RPMI7951 (cell line): ENCODE measurements at regions not wholly inside any gene's neighbourhood (a gene's known extent, or its start where the extent isn't known, plus 50 kb on each side); places are given as distances from the start of the nearest gene placed in this dataset.

Source experiments
- DNase-seq: peaks from one replicate; pipeline ENCODE4 v3.0.0-alpha.2; 2012; ENCODE audit warnings: low read depth

DNA sequence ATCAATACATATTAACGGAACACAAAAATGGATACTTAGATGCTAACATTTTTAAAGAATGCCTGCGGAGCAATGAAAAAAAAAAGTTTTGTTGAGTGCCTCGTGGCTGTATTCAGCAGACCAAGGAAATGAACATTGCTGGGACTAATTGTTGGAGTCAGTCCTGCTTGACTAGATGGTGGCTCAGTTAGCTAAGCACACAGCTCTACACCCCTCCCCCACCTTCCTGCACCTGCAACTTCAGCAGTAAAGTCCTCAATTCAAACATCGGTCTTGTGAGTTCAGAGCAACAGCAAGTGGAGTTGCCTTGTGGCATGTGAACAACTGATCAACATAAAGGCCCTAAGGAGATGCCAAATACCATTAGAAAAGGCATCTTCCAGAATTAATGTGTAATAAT, 326.0 kb upstream of the NPSR1 start:
- DNase-seq = no peak

DNA sequence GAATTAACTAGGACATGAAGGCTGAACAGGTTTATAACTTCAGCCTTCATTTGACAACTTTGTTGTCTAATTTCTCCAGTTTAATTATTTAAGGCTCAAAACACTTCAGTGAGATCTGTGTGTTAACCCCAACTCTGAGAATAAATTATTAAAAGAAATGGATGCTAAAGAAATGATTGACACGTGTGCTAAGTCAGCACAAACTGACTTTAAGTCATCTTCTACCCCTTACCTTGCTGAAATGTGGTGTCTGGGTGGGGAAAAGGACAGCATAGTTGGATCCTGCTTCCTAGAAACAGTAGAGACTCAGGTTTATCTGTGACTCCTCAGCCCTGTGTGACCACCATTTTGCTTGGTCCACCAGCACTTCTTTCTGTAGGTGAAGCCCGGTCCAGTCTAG, 324.8 kb upstream of the NPSR1 start:
- DNase-seq = no peak

DNA sequence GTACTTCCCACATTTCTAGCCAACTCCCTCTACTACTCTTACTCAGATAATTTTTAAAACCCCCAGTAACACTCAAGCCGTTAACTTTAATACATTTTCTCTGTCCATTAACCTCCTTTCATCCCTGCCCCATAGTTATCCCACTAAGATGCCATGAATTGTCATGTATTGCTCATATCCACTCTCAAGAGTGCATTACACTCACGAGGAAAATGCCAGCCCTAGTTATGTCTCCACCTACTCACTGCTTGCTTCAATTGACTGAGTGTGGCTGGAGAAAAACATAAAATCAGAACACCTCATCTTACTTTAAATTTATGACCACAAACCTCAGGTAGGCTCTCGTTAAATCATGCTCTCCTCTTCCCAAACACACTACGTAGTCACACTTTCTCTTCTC, 324.1 kb upstream of the NPSR1 start:
- DNase-seq = no peak

DNA sequence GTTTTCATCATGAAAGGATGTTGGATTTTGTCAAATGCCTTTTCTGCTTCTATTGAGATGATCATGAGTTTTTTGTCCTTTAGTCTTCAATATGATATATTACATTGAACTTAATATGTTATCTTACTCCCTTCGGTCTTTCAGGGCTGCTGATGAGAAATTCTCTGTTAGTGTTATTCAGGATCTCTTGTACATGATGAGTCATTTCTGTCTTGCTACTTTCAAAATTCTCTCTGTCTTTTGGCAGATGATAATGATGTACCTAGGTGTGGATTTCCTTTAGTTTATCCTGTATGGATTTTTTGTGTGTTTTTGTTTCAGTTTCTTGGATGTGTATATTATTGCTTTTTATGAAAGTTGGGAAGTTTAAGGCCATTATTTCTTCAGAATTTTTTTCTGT, 320.9 kb upstream of the NPSR1 start:
- peak; percentile 42 for DNase-seq

DNA sequence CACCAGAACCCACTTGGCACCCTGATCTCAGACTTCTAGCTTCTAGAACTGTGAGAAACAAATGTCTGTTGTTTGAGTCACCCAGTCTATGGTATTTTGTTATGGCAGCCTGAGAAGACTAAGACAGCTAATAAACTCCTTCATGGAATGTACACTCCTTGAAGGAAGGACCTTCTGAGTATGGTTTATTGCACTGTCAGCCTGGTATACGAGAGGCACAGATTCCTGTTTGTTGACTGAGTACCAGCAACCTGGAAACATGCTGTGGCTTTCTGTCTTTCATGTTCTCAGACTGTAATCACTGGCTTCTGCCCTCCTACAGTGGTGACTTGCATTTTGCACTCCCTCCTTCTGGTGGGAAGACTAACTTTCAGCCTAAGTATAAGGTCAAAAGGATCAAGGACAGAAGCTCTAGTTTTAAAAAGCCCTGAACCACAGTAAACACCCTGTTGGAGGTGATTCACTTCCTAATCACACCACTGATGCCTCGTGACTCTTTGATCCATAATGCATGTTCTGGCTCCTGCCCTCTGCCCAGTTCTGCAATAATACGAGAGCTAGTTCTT, 319.0 kb upstream of the NPSR1 start:
- peak; percentile 87 for DNase-seq

DNA sequence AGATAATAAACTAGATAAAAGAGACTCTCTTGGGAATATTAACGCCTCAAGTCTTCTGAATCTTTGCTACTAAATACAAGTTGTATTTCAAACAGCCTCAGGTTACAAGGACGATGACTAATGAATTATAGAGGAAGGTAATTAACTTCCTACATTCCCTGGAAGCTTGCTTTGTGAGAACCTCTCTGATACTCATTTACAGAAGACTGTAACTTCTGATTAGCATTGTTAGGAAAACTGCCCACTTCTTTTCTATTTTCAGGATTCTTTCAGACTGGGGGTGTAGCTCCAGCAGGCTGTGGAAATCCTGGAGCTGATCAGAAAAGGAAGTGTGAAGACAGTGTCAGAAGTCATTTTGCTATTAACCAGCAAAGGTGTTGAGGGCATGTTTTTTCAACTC, 316.7 kb upstream of the NPSR1 start:
- DNase-seq = peak; percentile 81

DNA sequence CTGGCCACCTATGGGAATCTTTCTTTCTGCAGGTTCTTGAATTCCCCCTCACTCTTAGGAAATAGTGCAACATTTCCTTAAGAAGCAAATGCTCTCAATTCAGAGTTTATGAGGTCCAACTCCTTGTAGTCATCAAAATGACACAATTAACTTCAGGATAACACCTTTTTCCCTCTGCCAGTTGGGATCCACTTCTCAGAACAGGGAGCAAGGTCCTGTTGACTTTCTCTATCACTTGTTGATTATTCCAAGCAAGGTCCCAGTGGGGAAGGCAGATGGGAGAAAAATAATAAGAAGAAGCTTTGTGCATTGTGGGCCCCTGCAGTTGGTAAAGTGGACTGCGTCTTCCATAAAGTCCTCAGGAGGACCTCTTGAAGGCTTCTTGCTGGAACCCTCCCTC, 315.6 kb upstream of the NPSR1 start:
- DNase-seq = no peak

DNA sequence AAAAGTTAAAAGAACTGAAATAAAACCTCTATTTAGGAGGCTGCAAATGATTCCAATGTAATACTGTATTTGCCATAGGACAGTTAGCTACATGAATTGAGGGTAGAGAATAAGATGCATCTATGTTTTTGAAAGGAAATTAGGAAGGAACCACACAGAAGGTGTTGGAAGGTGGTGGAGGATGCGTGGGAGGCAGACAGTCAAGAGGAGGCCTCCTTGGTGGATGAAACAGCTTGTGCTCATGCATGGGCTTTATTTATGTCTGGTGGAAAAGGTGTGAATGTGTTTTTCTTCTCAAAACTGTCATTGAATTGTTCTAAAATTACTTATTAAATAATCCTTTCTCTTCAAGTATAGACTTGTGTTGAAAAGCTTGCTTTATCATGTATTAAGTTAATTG, 314.4 kb upstream of the NPSR1 start:
- DNase-seq = no peak

DNA sequence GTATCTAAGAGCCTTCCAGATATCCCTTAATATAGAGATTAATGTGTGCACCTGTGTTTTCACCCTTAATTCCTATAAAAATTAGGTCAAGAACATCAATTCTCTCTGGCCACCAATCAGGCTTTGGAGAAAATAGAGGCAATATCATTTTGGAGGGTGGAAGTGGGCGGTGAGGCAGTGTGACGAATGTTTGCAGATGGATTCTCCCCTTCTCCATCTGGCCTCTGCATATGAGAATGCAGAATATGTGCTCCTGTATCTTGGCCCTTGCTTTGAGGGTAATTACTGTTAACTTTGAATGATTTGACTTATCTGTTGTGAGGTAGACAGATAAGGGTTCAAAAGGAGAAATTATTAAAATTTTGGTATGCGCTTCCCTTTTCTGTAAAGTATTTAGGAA, 304.0 kb upstream of the NPSR1 start:
- peak; percentile 41 for DNase-seq

DNA sequence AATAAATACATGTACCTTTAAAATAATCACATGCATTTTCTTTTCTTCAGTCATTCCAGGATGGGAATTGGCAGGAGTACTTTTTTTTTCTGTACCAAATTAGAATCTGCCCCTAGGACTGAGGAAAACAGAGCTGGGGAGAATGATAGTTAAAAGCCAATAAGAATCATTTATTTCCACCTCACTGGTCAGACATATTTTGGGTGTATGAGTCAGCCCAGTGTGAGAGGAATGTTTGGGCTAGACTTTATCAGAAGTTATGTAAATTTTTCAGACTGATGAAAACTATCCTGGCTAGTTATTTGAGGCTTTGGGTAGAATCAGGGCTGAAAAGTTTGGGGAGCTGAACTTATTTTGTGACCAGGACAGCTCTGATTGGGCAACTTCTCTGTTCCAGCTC, 303.1 kb upstream of the NPSR1 start:
- DNase-seq = peak; percentile 95

DNA sequence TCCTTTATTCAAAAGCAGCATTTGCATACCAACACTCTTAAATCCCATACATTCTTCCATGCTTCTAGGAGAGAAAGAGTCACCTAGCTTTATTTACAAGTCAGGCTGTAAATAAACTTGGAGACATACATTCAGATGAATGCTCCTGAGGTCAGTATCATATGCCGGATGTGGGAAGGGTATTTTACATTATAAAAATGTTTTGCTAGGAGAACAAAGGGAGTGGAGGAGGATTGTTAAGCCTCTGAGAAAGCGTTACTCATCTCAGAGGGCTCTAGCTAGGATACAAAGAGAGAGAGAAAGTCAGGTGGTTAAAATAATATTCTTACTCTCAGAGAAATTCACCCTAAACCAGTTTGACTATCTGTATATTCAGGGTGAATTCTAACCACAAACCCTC, 300.9 kb upstream of the NPSR1 start:
- peak; percentile 65 for DNase-seq

DNA sequence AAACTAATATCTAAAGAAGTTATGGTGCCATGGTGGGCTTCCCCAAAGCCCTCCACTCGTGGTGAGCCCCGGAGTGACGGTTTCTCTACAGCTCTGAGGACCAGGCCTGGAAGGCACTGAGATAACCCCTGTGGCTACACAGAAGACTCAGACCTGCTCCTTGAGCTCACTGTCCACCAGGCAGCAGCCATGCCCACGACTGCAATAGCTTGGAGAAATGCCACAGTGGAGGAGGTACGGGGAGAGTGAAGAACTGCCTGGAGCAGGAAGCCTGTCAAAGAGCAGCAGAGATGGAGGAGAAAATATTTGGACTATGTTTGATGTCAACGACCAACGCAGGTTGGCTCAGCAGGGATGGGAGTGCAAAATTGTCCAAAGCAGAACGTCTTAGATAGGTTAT, 300.1 kb upstream of the NPSR1 start:
- DNase-seq = peak; percentile 50

DNA sequence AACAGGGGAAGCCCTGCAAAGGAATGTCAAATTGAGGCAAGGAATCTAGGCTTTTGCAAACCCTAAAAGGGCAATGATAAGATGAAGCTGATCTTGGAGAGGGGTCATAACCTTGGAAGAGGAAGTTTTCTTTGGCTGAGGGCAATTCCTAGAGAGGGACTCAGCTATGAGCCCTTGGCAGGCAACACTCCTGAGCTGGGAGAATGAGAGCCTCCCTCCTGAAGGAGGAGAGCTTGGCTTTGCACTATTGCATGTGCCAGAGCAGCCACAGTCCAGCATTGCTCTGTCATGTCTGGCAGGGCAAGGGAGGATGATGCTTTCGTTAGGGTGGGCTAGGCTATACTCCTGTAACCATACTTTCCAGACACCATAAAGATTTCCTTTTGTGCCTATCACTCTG, 299.4 kb upstream of the NPSR1 start:
- DNase-seq = peak; percentile 50

DNA sequence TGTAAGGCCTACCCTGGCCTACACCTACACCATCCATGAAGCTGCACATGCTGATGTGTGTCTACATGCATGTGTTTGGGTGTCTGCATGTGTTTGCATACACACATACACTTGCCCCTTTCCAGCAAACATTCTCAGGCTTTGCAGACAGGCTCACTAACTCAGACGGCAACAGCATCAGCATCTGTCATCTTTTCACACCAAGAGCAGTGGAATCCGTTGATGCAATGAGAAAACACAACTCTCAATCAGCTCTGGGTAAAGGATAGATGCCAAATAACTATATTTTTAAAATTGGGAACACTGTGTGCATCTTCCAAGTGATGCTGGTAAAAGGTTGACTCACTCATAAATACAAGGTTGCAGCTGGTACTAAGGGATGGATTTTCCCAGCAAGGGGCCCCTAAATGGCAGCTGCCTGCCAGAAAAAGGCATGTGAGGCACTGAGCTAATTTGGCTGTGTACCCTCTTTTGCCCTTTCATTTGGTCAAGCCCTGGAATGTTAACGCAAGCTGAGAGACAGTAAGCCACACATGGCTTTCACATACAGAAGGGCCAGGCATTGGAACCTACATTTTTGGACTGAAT, 296.3 kb upstream of the NPSR1 start:
- DNase-seq = peak; percentile 76

DNA sequence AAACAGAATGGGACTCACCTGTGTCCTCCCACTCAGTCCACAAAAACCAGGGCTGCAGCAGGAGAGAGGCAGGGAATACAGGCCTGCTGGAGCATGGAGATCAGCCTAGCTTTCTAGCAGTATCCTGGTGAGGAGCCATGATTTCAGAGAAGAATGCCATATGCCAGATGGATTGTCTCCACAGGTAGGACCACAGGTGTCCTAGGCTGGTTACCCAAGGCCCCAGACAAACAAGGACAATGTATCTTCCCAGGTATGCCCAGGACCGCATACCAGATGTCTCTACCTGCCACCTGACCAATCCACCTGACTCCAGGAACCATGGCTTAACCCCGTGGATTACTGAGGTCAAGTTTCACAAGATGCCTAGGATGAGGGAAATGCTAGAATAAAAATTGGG, 295.4 kb upstream of the NPSR1 start:
- no peak for DNase-seq

DNA sequence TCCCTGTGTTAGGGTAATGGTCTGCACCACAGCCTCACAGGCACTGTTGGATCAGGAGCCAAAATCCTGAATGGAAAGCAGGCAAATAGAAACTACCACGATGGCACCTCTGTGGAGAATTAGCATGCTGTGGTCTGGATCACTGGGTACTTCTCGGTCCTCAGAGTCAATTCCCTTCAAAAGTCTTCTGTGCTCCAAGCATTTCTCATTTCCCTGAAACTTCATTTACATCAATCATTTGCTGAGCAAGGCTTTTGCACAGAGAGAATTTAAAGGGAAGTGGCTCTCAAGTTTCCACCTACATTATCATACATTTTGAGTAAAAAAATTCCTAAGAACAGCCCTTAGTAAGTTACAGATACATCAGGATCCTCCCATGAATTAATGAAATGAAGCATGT, 293.9 kb upstream of the NPSR1 start:
- no peak for DNase-seq

DNA sequence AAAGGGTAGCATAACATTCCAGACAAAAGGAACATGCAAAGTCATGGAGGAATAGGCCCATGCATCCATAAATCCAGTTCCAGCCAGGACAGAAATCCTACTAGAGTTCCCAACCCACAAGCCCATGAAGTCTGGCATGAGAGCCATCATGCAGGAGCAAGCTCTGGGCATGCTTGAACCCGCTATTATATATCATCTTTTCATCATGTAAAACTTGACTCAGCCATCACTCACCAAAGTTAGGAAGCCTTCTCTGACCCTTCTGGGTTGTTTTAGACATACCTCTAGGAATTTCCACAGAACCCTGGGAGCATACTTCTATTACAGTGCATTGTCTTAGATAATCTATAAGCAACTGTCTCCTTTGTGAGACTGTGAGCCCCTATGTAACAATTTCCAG, 293.0 kb upstream of the NPSR1 start:
- no peak for DNase-seq

DNA sequence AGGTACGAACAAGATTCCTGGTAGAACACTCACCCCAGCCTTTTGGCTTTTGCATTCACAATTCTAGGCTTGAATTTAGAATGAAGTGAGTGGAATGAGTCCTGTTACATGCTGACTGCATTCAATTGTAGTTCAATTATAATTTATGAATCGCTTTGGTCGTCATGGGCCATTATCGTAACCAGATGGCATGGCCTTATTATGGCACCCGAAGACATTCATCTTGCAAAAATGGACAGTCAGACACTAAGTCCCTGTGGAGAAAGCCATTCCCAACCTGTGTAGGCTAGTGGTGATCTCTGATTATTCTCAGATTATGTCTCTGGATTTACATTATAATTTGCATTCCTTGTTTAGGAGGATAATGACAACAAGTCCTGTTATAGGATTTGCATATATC, 292.4 kb upstream of the NPSR1 start:
- no peak for DNase-seq

DNA sequence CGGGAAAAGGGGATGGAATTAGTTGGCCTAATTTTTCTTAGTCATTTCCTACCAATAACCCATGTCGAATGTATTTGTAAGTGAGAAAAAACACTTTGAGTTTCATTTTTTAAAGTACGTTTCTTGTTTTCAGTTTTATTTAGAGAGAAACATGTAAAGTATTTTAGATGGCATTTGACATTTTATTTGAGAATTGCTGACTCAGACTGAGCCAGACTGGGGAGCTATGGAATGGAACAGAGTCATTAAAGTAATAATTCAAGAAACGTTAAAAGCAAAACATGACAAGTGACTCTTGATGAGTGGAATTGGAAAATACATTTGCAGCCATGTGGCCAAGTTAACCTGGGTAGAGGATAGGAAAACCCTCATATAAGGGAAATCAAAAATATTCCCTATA, 286.1 kb upstream of the NPSR1 start:
- DNase-seq = no peak

DNA sequence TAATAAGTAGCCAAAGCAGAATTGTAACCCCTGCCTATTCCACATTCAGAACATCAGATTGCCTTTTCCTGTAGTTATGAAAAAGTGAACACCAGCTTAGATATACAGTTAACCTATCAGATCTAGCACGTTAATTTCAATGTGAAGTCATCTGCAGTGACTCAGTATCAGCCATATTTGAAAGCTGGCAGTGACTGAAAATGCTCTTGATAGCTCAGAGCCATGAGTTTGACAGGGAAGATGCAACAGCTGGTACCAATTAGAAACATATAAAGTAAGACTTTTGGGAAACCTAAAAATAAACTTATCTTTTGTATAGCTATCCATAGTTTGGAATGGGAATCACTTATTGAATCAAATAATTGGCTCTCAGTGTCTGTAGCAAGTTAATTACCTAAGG, 284.1 kb upstream of the NPSR1 start:
- peak; percentile 72 for DNase-seq

DNA sequence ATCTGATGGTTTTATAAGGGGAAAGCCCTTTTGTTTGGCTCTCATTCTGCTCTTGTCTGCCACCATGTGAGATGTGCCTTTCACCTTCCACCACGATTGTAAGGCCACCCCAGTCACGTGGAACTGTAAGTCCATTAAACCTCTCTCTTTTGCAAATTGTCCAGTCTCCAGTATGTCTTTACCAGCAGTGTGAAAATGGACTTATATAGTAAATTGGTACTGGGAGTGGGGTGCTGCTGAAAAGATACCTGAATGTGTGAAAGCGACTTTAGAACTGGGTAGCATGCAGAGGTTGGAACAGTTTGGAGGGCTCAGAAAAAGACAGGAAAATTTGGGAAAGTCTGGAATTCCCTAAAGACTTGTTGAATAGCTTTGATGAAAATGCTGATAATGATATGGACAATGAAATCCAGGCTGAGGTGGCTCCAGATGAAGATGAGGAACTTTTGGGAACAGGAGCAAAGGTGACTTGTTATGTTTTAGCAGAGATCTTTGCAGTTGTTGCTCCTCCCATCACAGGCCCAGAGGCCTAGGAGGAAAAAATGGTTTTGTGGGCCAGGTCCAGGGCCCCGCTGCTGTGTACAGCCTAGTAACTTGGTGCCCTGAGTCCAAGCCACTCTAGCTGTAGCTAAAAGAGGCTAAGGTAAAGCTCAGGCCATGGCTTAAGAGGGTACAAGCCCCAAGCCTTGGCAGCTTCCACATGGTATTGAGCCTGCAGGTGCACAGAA, 275.7 kb upstream of the NPSR1 start:
- DNase-seq = no peak

DNA sequence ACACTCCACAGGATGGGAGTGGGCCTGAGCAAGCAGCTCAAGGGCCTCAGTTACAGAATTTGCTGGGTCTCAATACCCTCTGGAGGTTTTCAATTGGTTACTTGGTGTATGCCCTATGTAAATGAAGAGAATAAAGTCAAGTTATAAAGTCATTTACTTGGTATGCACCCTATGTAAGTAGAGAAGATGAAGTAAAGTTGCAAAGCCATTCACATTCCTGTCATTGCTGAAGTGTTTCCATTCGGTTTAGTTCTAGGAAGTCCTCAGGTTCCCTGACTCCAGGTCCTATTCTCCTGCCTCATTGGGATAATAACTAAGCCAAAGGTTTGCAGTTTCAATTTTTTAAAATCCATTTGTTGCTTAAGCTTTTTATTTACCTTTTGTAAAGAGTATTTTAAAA, 272.6 kb upstream of the NPSR1 start:
- peak; percentile 26 for DNase-seq

DNA sequence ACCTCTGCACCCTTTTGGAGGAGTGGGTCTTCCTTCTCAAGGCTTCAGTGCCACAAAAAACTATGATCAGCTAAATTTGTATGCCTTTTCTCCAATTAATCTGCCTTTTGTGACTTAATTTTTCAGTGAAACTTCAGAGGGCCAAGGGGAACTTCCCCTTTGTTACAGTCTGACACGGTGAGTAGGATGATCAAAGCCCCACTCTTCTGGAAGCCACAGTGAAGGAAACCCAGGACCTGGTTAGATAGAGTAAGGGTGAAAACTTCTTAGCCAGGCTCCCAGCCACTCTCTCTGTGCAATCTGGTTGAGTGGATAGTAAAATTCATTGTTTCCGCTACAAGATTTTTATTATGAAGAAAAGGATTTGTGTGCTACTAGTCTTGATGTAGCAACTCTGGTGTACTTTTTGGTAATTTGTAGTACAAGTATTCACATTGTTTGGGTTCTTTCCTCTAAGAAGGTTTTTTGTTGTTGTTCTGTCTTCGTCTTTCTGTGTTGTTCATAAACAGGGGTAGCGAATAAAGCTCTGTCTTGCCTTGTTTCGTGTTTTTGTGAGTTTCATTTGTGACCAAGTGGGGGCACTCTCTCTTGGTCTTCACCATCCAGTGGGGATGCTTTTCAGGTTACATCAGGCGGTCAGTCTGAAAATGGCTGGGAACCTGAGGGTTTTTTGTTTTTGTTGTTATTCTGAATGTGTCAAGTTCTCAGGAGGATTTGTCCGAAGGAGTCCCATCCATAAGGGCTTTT, 268.5 kb upstream of the NPSR1 start:
- DNase-seq = no peak
